Fibroblast of lung (primary cell): ENCODE measurements at regions not wholly inside any gene's neighbourhood (a gene's known extent, or its start where the extent isn't known, plus 50 kb on each side); places are given as distances from the start of the nearest gene placed in this dataset.

Source experiments
- DNase-seq, 2 donors: peaks; one replicate each; pipeline versions ENCODE4 v3.0.0 to v3.0.0-alpha.2; 2010; ENCODE audit warnings: low read depth in 2 of 2
- H2AFZ ChIP-seq: 2 replicates; pipeline ENCODE4 v1.5.1; 2012; ENCODE audit warnings: low read length, control low read depth, inconsistent platforms
- H3K27ac ChIP-seq: 2 replicates; pipeline ENCODE4 v1.5.1; 2011; ENCODE audit warnings: low read length, control low read depth; ENCODE audit not compliant: insufficient read depth
- H3K27me3 ChIP-seq: 2 replicates; pipeline ENCODE4 v1.5.1; 2011; ENCODE audit warnings: mild to moderate bottlenecking, low read length; ENCODE audit not compliant: control insufficient read depth, insufficient read depth
- H3K36me3 ChIP-seq: 2 replicates; pipeline ENCODE4 v1.5.1; 2011; ENCODE audit warnings: low read length; ENCODE audit not compliant: control insufficient read depth, insufficient read depth
- H3K4me1 ChIP-seq: 2 replicates; pipeline ENCODE4 v1.5.1; 2011; ENCODE audit warnings: low read length; ENCODE audit not compliant: control insufficient read depth, insufficient read depth; ENCODE audit errors: extremely low read depth
- H3K4me2 ChIP-seq: 2 replicates; pipeline ENCODE4 v1.5.1; 2011; ENCODE audit warnings: low read length, control low read depth; ENCODE audit not compliant: insufficient read depth; ENCODE audit errors: extremely low read depth
- H3K4me3 ChIP-seq, 4 experiments: fragments of 200-600 bp in 1 of 4; sonication (generic) in 1 of 4; replicated peaks in 1 of 4; 2 replicates each; pipeline ENCODE4 v1.5.1; 2011 to 2016; ENCODE audit warnings: low read length in 4 of 4, low read depth in 3 of 4, mild to moderate bottlenecking in 3 of 4, control low read depth in 2 of 4, inconsistent platforms in 1 of 4, mixed read lengths in 1 of 4; ENCODE audit not compliant: insufficient read depth in 1 of 4; ENCODE audit errors: control extremely low read depth in 1 of 4
- H3K79me2 ChIP-seq: 2 replicates; pipeline ENCODE4 v1.5.1; 2012; ENCODE audit warnings: mild to moderate bottlenecking, low read length, inconsistent platforms; ENCODE audit not compliant: control insufficient read depth, insufficient read depth
- H3K9ac ChIP-seq: 2 replicates; pipeline ENCODE4 v1.5.1; 2011; ENCODE audit warnings: mild to moderate bottlenecking, low read length, control low read depth; ENCODE audit not compliant: insufficient read depth
- H3K9me3 ChIP-seq: 2 replicates; pipeline ENCODE4 v1.5.1; 2012; ENCODE audit warnings: low read depth, low read length; ENCODE audit not compliant: control insufficient read depth, insufficient read depth
- H4K20me1 ChIP-seq: 2 replicates; pipeline ENCODE4 v1.5.1; 2011; ENCODE audit warnings: low read length; ENCODE audit not compliant: control insufficient read depth, insufficient read depth; ENCODE audit errors: extremely low read depth
- CTCF ChIP-seq, 2 donors: IDR thresholded peaks in 1 of 2; conservative IDR thresholded peaks in 1 of 2; 1 replicate in 1 of 2; 2 replicates in 1 of 2; pipeline ENCODE4 v1.5.1; 2011 to 2012; ENCODE audit warnings: low read length in 2 of 2, control low read depth in 1 of 2, inconsistent platforms in 1 of 2, low read depth in 1 of 2, mild to moderate bottlenecking in 1 of 2
- EZH2 ChIP-seq: IDR thresholded peaks from 2 replicates; pipeline ENCODE4 v1.5.1; 2012; ENCODE audit warnings: low read length, control low read depth, mild to moderate bottlenecking; ENCODE audit errors: missing control alignments

DNA sequence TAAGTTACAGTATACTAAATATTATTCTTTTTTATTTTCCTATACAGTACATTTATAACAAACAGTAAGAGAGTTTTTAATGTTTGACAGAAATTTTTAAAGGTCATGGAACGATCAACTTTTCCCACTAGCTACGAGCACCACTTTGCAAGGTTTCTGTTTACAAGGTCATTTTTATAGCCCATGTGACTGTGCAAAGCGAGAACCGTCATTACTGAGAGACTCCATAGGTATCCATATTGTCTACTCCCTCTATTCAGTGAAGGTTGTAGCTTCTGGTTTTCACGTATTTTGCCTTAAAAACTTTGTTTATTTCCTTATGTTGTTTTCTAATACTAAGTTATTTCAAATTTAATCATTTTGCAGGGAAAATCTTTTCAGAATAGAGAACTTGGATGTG, 186.3 kb upstream of the RGMB start:
- H3K9me3 ChIP-seq, result no peaks in the 10 kb centered on the region

GRCh38 chr5:98588215-98588614, 185.2 kb upstream of the RGMB start:
- DNase-seq, result peak; percentile 23 to 44
- H3K4me3 ChIP-seq, result no peak overlapping the region
- H3K27me3 ChIP-seq, result no peaks in the 10 kb centered on the region
- peaks cover 9% of the 10 kb centered on the region for H3K4me1 ChIP-seq
- H3K9ac ChIP-seq, result no peak overlapping the region
- H3K27ac ChIP-seq, result no peak overlapping the region
- TF ChIP-seq CTCF (conservative IDR thresholded peaks at IDR 0.05 in 1 of 2, IDR thresholded peaks at IDR 0.05 in 1 of 2; ENCODE audit: low read depth in 1 of 2, low read length in 2 of 2) (no peak), EZH2 (no peak)
- H3K36me3 ChIP-seq, result no peaks in the 10 kb centered on the region
- H2AFZ ChIP-seq, result no peak overlapping the region
- H3K4me2 ChIP-seq, result no peak overlapping the region
- H3K9me3 ChIP-seq, result no peaks in the 10 kb centered on the region
- no peaks in the 10 kb centered on the region for H3K79me2 ChIP-seq
- H4K20me1 ChIP-seq, result no peaks in the 10 kb centered on the region

More for the DNA sequence above, 186.3 kb upstream of the RGMB start:
- TF ChIP-seq EZH2 (no peak), CTCF (conservative IDR thresholded peaks at IDR 0.05 in 1 of 2, IDR thresholded peaks at IDR 0.05 in 1 of 2; ENCODE audit: low read depth in 1 of 2, low read length in 2 of 2) (no peak)
- DNase-seq, result no peak
- H2AFZ ChIP-seq, result no peak overlapping the region
- no peak overlapping the region for H3K4me2 ChIP-seq
- no peak overlapping the region for H3K9ac ChIP-seq
- peaks cover 9% of the 10 kb centered on the region for H3K4me1 ChIP-seq
- H3K36me3 ChIP-seq, result no peaks in the 10 kb centered on the region
- no peaks in the 10 kb centered on the region for H4K20me1 ChIP-seq
- no peaks in the 10 kb centered on the region for H3K79me2 ChIP-seq
- no peaks in the 10 kb centered on the region for H3K27me3 ChIP-seq
- H3K27ac ChIP-seq, result no peak overlapping the region
- no peak overlapping the region for H3K4me3 ChIP-seq

- Histone ChIP-seq H3K9me3 (no peaks in the 10 kb centered on the region), H3K4me3 (no peak overlapping the region), H3K27ac (no peak overlapping the region), H2AFZ (peak overlapping the region; percentile 51), H3K36me3 (no peaks in the 10 kb centered on the region), H3K4me2 (no peak overlapping the region), H3K27me3 (no peaks in the 10 kb centered on the region), H3K4me1 (no peaks in the 10 kb centered on the region), H3K9ac (no peak overlapping the region), H3K79me2 (no peaks in the 10 kb centered on the region), H4K20me1 (no peaks in the 10 kb centered on the region)
- DNase-seq, result no peak
- TF ChIP-seq EZH2 (no peak), CTCF (conservative IDR thresholded peaks at IDR 0.05 in 1 of 2, IDR thresholded peaks at IDR 0.05 in 1 of 2; ENCODE audit: low read depth in 1 of 2, low read length in 2 of 2) (no peak)
These were observed 180.0 kb upstream of the RGMB start for GRCh38 chr5:98593418-98593817.
